ENCODE measurements at regions not wholly inside any gene's neighbourhood (a gene's known extent, or its start where the extent isn't known, plus 50 kb on each side); places are given as distances from the start of the nearest gene placed in this dataset.

GRCh38 chr1:229208481-229208880 is 62.4 kb upstream of the RAB4A start:
- H3K9ac ChIP-seq (ENCODE audit: low read length): no peak overlapping the region
- no peaks in the 10 kb centered on the region for H3K36me3 ChIP-seq (ENCODE audit: insufficient read depth, low read length)
- H2AFZ ChIP-seq (ENCODE audit: low read depth, low read length): no peak overlapping the region
- TF ChIP-seq EZH2 (IDR thresholded peaks at IDR 0.05; ENCODE audit: borderline replicate concordance, insufficient read depth, low read length, poor library complexity, severe bottlenecking): no peak
- TF ChIP-seq MXI1 (conservative IDR thresholded peaks at IDR 0.05; ENCODE audit: poor library complexity, severe bottlenecking): no peak
- no peak for TF ChIP-seq POLR2AphosphoS5 (IDR thresholded peaks at IDR 0.05)
- TF ChIP-seq RAD21 (conservative IDR thresholded peaks at IDR 0.05): no peak
- TF ChIP-seq TAF1 (IDR thresholded peaks at IDR 0.05; ENCODE audit: low read depth): no peak
- TF ChIP-seq CTCF (IDR thresholded peaks at IDR 0.05; ENCODE audit: poor library complexity, severe bottlenecking): no peak
- no peak for TF ChIP-seq SMC3 (conservative IDR thresholded peaks at IDR 0.05; ENCODE audit: poor library complexity)
- no peak for TF ChIP-seq REST (IDR thresholded peaks at IDR 0.05; ENCODE audit: borderline replicate concordance)
- no peak for TF ChIP-seq EP300 (conservative IDR thresholded peaks at IDR 0.05; ENCODE audit: poor library complexity, severe bottlenecking)
- no peak overlapping the region for H3K4me3 ChIP-seq (ENCODE audit: low read length)
- H3K4me2 ChIP-seq (ENCODE audit: low read length): no peak overlapping the region
- H3K79me2 ChIP-seq (replicated peaks; ENCODE audit: insufficient read depth, low read length): no peaks in the 10 kb centered on the region
- H3K9me2 ChIP-seq (ENCODE audit: insufficient read depth, low read length): no peaks in the 10 kb centered on the region
- no peak overlapping the region for H3K27ac ChIP-seq (ENCODE audit: low read length)
- H4K20me1 ChIP-seq (ENCODE audit: insufficient read depth): no peaks in the 10 kb centered on the region
- no peaks in the 10 kb centered on the region for H3K9me3 ChIP-seq (ENCODE audit: low read length)
- H3F3A ChIP-seq (ENCODE audit: insufficient read depth, low read length, poor library complexity, severe bottlenecking): no peaks in the 10 kb centered on the region
- no peaks in the 10 kb centered on the region for H3K27me3 ChIP-seq (ENCODE audit: insufficient read depth, low read depth, low read length)

GRCh38 chr1:229209386-229209785 is 61.5 kb upstream of the RAB4A start:
- TF ChIP-seq CTCF (IDR thresholded peaks at IDR 0.05; ENCODE audit: poor library complexity, severe bottlenecking) (no peak), SMC3 (conservative IDR thresholded peaks at IDR 0.05; ENCODE audit: poor library complexity) (no peak), REST (IDR thresholded peaks at IDR 0.05; ENCODE audit: borderline replicate concordance) (no peak), EZH2 (IDR thresholded peaks at IDR 0.05; ENCODE audit: borderline replicate concordance, insufficient read depth, low read length, poor library complexity, severe bottlenecking) (no peak), TAF1 (IDR thresholded peaks at IDR 0.05; ENCODE audit: low read depth) (no peak), MXI1 (conservative IDR thresholded peaks at IDR 0.05; ENCODE audit: poor library complexity, severe bottlenecking) (no peak), EP300 (conservative IDR thresholded peaks at IDR 0.05; ENCODE audit: poor library complexity, severe bottlenecking) (no peak), POLR2AphosphoS5 (IDR thresholded peaks at IDR 0.05) (no peak), RAD21 (conservative IDR thresholded peaks at IDR 0.05) (no peak)
- no peaks in the 10 kb centered on the region for H3F3A ChIP-seq (ENCODE audit: insufficient read depth, low read length, poor library complexity, severe bottlenecking)
- H3K27me3 ChIP-seq (ENCODE audit: insufficient read depth, low read depth, low read length): no peaks in the 10 kb centered on the region
- H3K27ac ChIP-seq (ENCODE audit: low read length): no peak overlapping the region
- no peak overlapping the region for H2AFZ ChIP-seq (ENCODE audit: low read depth, low read length)
- H3K4me2 ChIP-seq (ENCODE audit: low read length): no peak overlapping the region
- no peak overlapping the region for H3K4me3 ChIP-seq (ENCODE audit: low read length)
- H3K9ac ChIP-seq (ENCODE audit: low read length): no peak overlapping the region
- no peaks in the 10 kb centered on the region for H3K36me3 ChIP-seq (ENCODE audit: insufficient read depth, low read length)
- no peaks in the 10 kb centered on the region for H3K9me2 ChIP-seq (ENCODE audit: insufficient read depth, low read length)
- no peaks in the 10 kb centered on the region for H4K20me1 ChIP-seq (ENCODE audit: insufficient read depth)
- H3K9me3 ChIP-seq (ENCODE audit: low read length): no peaks in the 10 kb centered on the region
- H3K79me2 ChIP-seq (replicated peaks; ENCODE audit: insufficient read depth, low read length): no peaks in the 10 kb centered on the region
